BJ (cell line): ENCODE measurements at regions not wholly inside any gene's neighbourhood (a gene's known extent, or its start where the extent isn't known, plus 50 kb on each side); places are given as distances from the start of the nearest gene placed in this dataset.
"Not testable (repeated sequence)": the region's sequence is repeated elsewhere in the genome, so short reads cannot be mapped to it uniquely, and the experiment has no call there.

Source experiments
- CTCF ChIA-PET: fragments of 350-600 bp; formaldehyde crosslinking; extraction: SDS; loops from one replicate; lab custom pipeline; 2021; ENCODE audit warnings: antibody characterized with exemption, inconsistent platforms; lab: Yijun Ruan, JAX
- POLR2A ChIA-PET: fragments of 300-600 bp; sonication (Branson Sonifier 250); formaldehyde crosslinking; extraction: SDS; loops from one replicate; lab custom pipeline; 2021; ENCODE audit warnings: antibody characterized with exemption; lab: Charles Lee
- DNase-seq: peaks from one replicate; pipeline ENCODE4 v3.0.0-alpha.2; 2011; ENCODE audit warnings: low read depth
- H3K27me3 ChIP-seq: 2 replicates; pipeline ENCODE4 v1.6.0; 2011; ENCODE audit warnings: low read length; ENCODE audit not compliant: control insufficient read depth, insufficient read depth
- H3K36me3 ChIP-seq: 2 replicates; pipeline ENCODE4 v1.5.1; 2011; ENCODE audit warnings: low read length; ENCODE audit not compliant: control insufficient read depth, insufficient read depth
- H3K4me3 ChIP-seq: 2 replicates; pipeline ENCODE4 v1.5.1; 2011; ENCODE audit warnings: low read depth, mild to moderate bottlenecking, control low read depth, low read length
- TF ChIP-seq, protein P1 (sequence below): IDR thresholded peaks from 2 replicates; pipeline ENCODE4 v1.5.1; 2011; ENCODE audit warnings: low read depth, mild to moderate bottlenecking, control low read depth, inconsistent platforms, low read length, moderate library complexity; ENCODE audit not compliant: insufficient read depth

DNA sequence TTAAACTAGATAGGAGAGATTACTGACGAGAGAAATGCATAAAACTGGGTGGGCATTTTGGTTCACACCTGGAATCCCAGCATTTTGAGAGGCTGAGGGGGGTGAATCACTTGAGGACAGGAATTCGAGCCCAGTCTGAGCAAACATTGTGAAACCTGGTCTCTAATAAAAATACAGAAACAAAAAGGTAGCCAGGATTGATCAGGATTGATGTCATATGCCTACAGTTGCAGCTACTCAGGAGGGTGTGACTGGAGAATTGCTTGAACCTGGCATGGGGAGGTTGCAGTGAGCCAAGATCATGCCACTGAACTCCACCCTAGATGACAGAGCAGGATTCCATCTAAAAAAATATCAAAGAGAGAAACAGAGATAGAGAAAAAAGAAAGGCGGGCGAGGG lies 751.7 kb upstream of the AMELY start:
- TF ChIP-seq, protein P1, sequence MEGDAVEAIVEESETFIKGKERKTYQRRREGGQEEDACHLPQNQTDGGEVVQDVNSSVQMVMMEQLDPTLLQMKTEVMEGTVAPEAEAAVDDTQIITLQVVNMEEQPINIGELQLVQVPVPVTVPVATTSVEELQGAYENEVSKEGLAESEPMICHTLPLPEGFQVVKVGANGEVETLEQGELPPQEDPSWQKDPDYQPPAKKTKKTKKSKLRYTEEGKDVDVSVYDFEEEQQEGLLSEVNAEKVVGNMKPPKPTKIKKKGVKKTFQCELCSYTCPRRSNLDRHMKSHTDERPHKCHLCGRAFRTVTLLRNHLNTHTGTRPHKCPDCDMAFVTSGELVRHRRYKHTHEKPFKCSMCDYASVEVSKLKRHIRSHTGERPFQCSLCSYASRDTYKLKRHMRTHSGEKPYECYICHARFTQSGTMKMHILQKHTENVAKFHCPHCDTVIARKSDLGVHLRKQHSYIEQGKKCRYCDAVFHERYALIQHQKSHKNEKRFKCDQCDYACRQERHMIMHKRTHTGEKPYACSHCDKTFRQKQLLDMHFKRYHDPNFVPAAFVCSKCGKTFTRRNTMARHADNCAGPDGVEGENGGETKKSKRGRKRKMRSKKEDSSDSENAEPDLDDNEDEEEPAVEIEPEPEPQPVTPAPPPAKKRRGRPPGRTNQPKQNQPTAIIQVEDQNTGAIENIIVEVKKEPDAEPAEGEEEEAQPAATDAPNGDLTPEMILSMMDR: no peak
- Histone ChIP-seq H3K4me3 (no peak overlapping the region), H3K36me3 (no peaks in the 10 kb centered on the region), H3K27me3 (no peaks in the 10 kb centered on the region)
- CTCF ChIA-PET: no interaction called here
- DNase-seq: no peak
- POLR2A ChIA-PET: no interaction called here

DNA sequence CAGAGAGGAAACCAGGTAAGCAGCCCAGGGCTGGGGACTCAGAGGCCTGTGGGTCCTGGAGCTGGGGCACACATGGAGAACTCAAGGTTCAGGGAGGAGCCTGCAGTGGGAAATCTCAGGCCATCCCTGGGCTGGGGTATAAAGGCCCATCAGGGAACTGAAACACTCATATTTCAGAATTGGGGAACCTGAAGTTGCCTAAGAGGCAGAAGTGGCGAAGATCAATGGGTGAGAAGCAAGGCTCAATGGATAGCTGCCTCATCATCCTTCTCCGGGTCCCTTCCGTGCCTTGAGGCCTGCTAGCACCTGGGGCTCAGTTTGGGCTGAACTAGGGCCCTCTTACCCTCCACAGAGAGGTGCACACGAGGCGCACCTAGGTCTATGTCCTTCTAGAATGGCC lies 747.5 kb upstream of the AMELY start:
- Histone ChIP-seq H3K36me3 (no peaks in the 10 kb centered on the region), H3K4me3 (no peak overlapping the region), H3K27me3 (no peaks in the 10 kb centered on the region)
- ChIA-PET POLR2A (no interaction called here), CTCF (no interaction called here)
- no peak for DNase-seq
- TF ChIP-seq, protein P1: no peak

DNA sequence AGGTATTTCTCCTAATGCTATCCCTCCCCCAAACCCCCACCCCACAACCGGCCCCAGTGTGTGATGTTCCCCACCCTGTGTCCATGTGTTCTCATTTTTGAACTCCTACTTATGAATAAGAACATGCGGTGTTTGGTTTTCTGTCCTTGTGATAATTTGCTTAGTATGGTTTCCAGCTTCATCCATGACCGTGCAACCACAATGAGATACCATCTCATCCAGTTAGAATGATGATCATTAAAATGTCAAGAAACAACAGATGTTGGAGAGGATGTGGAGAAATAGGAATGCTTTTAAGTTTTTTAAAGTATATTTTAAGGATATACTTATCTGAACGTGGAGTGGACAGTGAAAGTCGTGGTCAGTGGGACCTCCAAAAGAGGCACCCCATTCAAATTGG lies 745.0 kb upstream of the AMELY start:
- TF ChIP-seq, protein P1: no peak
- POLR2A ChIA-PET: no interaction called here
- H3K4me3 ChIP-seq: no peak overlapping the region
- peak; percentile 47 for DNase-seq
- H3K36me3 ChIP-seq: no peaks in the 10 kb centered on the region
- H3K27me3 ChIP-seq: no peaks in the 10 kb centered on the region
- CTCF ChIA-PET: interaction anchor here (0.8 to 1.0 kb wide), 2 partner anchors 12 to 25 kb away, joined by 3 to 4 read pairs; no protein-coding TSS in a partner anchor

DNA sequence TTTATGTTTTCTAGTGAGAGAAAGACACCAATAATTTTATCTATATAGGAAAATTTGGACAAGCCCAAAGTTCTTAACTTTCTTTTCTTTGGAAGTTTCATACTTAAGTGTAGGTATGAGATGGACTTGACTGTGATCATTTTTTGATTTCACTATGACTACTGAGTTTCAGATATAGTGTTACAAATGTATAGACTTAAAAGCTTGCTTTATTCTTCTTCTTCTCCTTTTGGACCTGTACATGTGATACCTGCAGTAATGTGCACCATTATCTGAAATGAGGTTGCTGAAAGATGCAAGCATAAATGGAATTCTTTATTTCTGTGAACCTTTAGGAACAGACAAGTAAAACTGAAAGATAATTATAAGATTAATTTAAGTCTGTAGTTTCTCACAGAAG lies 743.4 kb upstream of the AMELY start:
- Histone ChIP-seq H3K27me3 (no peaks in the 10 kb centered on the region), H3K4me3 (no peak overlapping the region), H3K36me3 (no peaks in the 10 kb centered on the region)
- no peak for DNase-seq
- POLR2A ChIA-PET: no interaction called here
- CTCF ChIA-PET: no interaction called here
- TF ChIP-seq, protein P1: no peak

DNA sequence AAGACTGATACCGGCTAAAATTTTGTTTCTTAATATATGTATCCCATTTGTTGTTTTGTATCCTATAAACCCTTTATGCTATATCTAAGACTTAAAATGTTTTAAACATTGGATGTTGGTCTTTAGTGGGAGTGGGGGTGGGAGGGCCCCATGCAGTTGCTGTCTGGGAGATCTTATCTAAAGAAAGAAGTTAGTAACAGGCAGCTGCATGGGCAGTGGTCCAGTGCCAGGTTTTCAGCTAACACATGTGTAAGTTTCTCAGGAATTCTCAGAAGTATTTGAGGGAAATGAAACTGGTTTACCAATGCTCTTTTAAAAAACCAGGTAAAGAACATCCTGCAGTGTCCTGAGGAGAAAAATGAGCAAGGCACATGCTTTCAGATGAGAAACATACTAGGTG lies 738.3 kb upstream of the AMELY start:
- CTCF ChIA-PET, H3K36me3 ChIP-seq, H3K4me3 ChIP-seq, DNase-seq, POLR2A ChIA-PET, H3K27me3 ChIP-seq: not testable (repeated sequence)
